Ovary (tissue), 3 donors: ENCODE measurements at regions not wholly inside any gene's neighbourhood (a gene's known extent, or its start where the extent isn't known, plus 50 kb on each side); places are given as distances from the start of the nearest gene placed in this dataset.

Experiments used
- CTCF ChIP-seq, 3 donors: fragments of 450-650 bp in 2 of 3; fragments of 200-600 bp in 1 of 3; IDR thresholded peaks; one replicate each; pipeline versions ENCODE4 v1.5.1 to v1.8.0; 2016 to 2022; ENCODE audit warnings: antibody characterized with exemption in 3 of 3, mild to moderate bottlenecking in 1 of 3
- EP300 ChIP-seq: sonication (generic); formaldehyde crosslinking; IDR thresholded peaks from one replicate; pipeline ENCODE4 v1.6.1; 2017; ENCODE audit warnings: antibody characterized with exemption
- POLR2A ChIP-seq: fragments of 450-650 bp; IDR thresholded peaks from one replicate; pipeline ENCODE4 v1.6.1; 2017; ENCODE audit warnings: antibody characterized with exemption, mild to moderate bottlenecking, moderate library complexity
- donor health status: DM: no; HTN: no; CAD: no.

DNA sequence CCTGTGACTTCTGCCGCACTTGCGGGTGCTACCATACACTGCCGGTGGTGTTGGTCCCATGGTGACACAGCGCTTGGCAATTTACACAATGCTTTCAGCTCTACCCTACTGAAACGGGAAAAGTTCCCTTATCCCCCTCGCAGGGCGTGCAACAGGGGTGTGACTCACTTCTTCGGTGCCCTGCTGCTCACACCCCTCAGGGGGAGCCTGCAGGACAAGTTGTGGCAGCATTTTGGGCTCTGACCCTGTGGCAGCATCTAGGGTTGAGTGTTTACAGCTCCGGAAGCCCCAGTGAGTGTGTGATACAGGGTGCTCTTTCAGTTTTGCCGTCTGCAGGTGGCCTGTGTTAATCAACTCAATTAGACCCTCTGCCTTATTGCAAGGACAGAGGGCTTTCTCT lies 324.7 kb upstream of the RGMA start:
- TF ChIP-seq CTCF (IDR thresholded peaks at IDR 0.05) (no peak), POLR2A (no peak), EP300 (no peak)
